Gastroesophageal sphincter (tissue), 4 donors: ENCODE measurements at regions not wholly inside any gene's neighbourhood (a gene's known extent, or its start where the extent isn't known, plus 50 kb on each side); places are given as distances from the start of the nearest gene placed in this dataset.
"Not testable (repeated sequence)": the region's sequence is repeated elsewhere in the genome, so short reads cannot be mapped to it uniquely, and the experiment has no call there.

Source experiments
- ATAC-seq: fragments of 150-250 bp; one replicate; pipeline ENCODE4 v1.9.1; 2016; ENCODE audit warnings: mild to moderate bottlenecking, moderate library complexity
- H3K27ac ChIP-seq, 4 donors: fragments of 200-600 bp; sonication (generic) in 3 of 4; 1 replicate in 3 of 4; 2 replicates in 1 of 4; pipeline ENCODE4 v1.5.1; 2016 to 2019
- H3K27me3 ChIP-seq: fragments of 200-600 bp; sonication (generic); one replicate; pipeline ENCODE4 v1.5.1; 2019
- H3K36me3 ChIP-seq, 2 donors: fragments of 200-600 bp; sonication (generic); one replicate each; pipeline ENCODE4 v1.5.1; 2019; ENCODE audit warnings: control low read depth in 1 of 2
- H3K4me1 ChIP-seq, 3 donors: fragments of 200-600 bp; sonication (generic); 1 replicate in 2 of 3; 2 replicates in 1 of 3; pipeline ENCODE4 v1.5.1; 2016 to 2019; ENCODE audit warnings: control low read depth in 2 of 3
- H3K4me3 ChIP-seq, 2 donors: fragments of 200-600 bp; sonication (generic); one replicate each; pipeline ENCODE4 v1.5.1; 2019; ENCODE audit warnings: mild to moderate bottlenecking in 1 of 2, moderate library complexity in 1 of 2
- H3K9me3 ChIP-seq, 3 donors: fragments of 200-600 bp; sonication (generic); one replicate each; pipeline ENCODE4 v1.5.1; 2017 to 2019; ENCODE audit warnings: control low read depth in 2 of 3
- EP300 ChIP-seq: sonication (generic); formaldehyde crosslinking; IDR thresholded peaks from one replicate; pipeline ENCODE4 v1.6.1; 2017; ENCODE audit warnings: antibody characterized with exemption, mild to moderate bottlenecking
- POLR2A ChIP-seq, 2 donors: fragments of 450-650 bp; IDR thresholded peaks; one replicate each; pipeline ENCODE4 v1.6.1; 2017; ENCODE audit warnings: antibody characterized with exemption in 2 of 2, mild to moderate bottlenecking in 2 of 2, moderate library complexity in 1 of 2
- POLR2AphosphoS5 ChIP-seq: sonication (generic); formaldehyde crosslinking; IDR thresholded peaks from one replicate; pipeline ENCODE4 v1.6.1; 2017; ENCODE audit warnings: antibody characterized with exemption
- whole genome bisulfite sequencing, 2 donors: methylation state at CpG; one replicate each; pipeline ENCODE4 v1.1.5; 2018; ENCODE audit warnings: low coverage in 1 of 2; 5-methylcytosine and 5-hydroxymethylcytosine counted together
- TF ChIP-seq, protein P1 (sequence below), 4 experiments: fragments of 200-600 bp in 2 of 4; fragments of 450-650 bp in 2 of 4; sonication (generic) in 1 of 4; IDR thresholded peaks; one replicate each; pipeline ENCODE4 v1.5.1; 2017 to 2019; ENCODE audit warnings: antibody characterized with exemption in 4 of 4, mild to moderate bottlenecking in 2 of 4, moderate library complexity in 2 of 4

DNA sequence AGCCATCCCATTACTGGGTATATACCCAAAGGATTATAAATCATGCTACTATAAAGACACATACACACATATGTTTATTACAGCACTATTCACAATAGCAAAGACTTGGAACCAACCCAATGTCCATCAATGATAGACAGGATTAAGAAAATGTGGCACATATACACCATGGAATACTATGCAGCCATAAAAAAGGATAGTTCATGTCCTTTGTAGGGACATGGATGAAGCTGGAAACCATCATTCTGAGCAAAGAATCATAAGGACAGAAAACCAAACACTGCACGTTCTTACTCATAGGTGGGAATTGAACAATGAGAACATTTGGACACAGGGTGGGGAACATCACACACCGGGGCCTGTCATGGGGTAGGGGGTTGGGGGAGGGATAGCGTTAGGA lies 60.3 kb upstream of the NMU start:
- H3K27ac ChIP-seq, H3K36me3 ChIP-seq, H3K4me1 ChIP-seq, H3K4me3 ChIP-seq, H3K27me3 ChIP-seq, ATAC-seq: not testable (repeated sequence)
- 86% methylated on average over 3 of the region's 3 CpGs; no CpG with 5 or more reads in 1 of the 2 donors for WGBS, 2 donors
- peaks cover 0 to 11% (median 0%) of the 10 kb centered on the region in 3 donors for H3K9me3 ChIP-seq

DNA sequence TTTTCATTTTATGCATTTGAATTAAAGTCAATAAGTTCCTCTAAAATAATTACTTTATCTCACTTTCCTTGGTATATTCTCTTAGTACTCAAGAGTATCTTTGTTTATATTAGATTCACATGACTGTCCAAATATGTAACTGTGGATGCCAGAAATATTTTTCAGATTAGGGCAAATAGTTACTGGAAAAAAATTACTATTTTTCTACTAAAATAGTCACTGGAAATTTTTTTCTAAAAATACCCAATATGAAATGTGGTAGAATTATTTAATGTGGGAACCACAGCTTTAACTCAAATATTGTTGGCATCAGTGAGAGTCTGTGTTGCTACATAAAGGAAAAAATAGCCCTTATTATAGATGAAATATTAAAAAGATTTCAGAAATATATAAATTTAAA lies 70.4 kb upstream of the NMU start:
- no peaks in the 10 kb centered on the region for H3K4me1 ChIP-seq
- H3K4me3 ChIP-seq, result no peak overlapping the region
- no peaks in the 10 kb centered on the region for H3K36me3 ChIP-seq
- ATAC-seq, result no peak
- TF ChIP-seq, protein P1, sequence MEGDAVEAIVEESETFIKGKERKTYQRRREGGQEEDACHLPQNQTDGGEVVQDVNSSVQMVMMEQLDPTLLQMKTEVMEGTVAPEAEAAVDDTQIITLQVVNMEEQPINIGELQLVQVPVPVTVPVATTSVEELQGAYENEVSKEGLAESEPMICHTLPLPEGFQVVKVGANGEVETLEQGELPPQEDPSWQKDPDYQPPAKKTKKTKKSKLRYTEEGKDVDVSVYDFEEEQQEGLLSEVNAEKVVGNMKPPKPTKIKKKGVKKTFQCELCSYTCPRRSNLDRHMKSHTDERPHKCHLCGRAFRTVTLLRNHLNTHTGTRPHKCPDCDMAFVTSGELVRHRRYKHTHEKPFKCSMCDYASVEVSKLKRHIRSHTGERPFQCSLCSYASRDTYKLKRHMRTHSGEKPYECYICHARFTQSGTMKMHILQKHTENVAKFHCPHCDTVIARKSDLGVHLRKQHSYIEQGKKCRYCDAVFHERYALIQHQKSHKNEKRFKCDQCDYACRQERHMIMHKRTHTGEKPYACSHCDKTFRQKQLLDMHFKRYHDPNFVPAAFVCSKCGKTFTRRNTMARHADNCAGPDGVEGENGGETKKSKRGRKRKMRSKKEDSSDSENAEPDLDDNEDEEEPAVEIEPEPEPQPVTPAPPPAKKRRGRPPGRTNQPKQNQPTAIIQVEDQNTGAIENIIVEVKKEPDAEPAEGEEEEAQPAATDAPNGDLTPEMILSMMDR (IDR thresholded peaks at IDR 0.05), result no peak
- TF ChIP-seq EP300 (no peak), POLR2A (IDR thresholded peaks at IDR 0.05) (no peak), POLR2AphosphoS5 (no peak)
- H3K9me3 ChIP-seq, result no peaks in the 10 kb centered on the region
- no peaks in the 10 kb centered on the region for H3K27me3 ChIP-seq
- no peak overlapping the region for H3K27ac ChIP-seq

DNA sequence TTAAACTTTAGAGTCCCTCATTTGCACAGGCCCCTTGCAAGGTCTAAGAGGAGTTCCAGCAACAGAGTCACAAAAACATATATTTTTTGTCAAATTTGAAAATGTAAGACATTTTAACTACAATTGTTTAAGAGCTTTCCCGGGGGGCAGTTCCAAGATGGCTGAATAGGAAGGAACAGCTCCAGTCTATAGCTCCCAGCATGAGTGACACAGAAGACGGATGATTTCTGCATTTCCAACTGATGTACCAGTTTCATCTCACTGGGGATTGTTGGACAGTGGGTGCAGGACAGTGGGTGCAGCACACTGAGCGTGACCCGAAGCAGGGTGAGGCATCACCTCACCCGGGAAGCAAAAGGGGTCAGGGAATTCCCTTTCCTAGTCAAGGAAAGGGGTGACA lies 71.4 kb upstream of the NMU start:
- Histone ChIP-seq H3K9me3 (no peaks in the 10 kb centered on the region), H3K27me3 (no peaks in the 10 kb centered on the region), H3K4me1 (no peaks in the 10 kb centered on the region), H3K27ac (no peak overlapping the region), H3K36me3 (no peaks in the 10 kb centered on the region), H3K4me3 (no peak overlapping the region)
- no peak for ATAC-seq
- 78 to 92% methylated on average over 2 to 5 of the region's 5 CpGs for WGBS, 2 donors
- TF ChIP-seq EP300 (no peak), POLR2AphosphoS5 (no peak), POLR2A (IDR thresholded peaks at IDR 0.05) (no peak)
- TF ChIP-seq, protein P1 (IDR thresholded peaks at IDR 0.05), result no peak

DNA sequence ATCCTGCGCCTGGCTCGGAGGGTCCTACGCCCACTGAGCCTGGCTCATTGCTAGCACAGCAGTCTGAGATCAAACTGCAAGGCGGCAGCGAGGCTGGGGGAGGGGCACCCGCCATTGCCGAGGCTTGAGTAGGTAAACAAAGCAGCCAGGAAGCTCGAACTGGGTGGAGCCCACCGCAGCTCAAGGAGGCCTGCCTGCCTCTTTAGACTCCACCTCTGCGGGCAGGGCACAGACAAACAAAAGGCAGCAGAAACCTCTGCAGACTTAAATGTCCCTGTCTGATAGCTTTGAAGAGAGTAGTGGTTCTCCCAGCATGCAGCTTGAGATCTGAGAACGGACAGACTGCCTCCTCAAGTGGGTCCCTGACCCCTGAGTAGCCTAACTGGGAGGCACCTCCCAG lies 71.9 kb upstream of the NMU start:
- no CpG with 5 or more reads among the region's 11 CpGs for WGBS, 2 donors
- H3K27me3 ChIP-seq, H3K4me1 ChIP-seq, H3K27ac ChIP-seq, ATAC-seq, H3K4me3 ChIP-seq, H3K36me3 ChIP-seq, H3K9me3 ChIP-seq: not testable (repeated sequence)

DNA sequence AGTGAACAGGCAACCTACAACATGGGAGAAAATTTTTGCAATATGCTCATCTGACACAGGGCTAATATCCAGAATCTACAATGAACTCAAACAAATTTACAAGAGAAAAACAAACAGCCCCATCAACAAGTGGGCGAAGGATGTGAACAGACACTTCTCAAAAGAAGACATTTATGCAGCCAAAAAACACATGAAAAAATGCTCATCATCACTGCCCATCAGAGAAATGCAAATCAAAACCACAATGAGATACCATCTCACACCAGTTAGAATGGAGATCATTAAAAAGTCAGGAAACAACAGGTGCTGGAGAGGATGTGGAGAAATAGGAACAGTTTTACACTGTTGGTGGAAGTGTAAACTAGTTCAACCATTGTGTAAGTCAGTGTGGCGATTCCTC lies 76.7 kb upstream of the NMU start:
- ATAC-seq, H3K9me3 ChIP-seq, H3K4me3 ChIP-seq, H3K27ac ChIP-seq, H3K36me3 ChIP-seq, H3K27me3 ChIP-seq, H3K4me1 ChIP-seq: not testable (repeated sequence)
- WGBS, 2 donors, result 88 to 95% methylated on average over 2 of the region's 2 CpGs

DNA sequence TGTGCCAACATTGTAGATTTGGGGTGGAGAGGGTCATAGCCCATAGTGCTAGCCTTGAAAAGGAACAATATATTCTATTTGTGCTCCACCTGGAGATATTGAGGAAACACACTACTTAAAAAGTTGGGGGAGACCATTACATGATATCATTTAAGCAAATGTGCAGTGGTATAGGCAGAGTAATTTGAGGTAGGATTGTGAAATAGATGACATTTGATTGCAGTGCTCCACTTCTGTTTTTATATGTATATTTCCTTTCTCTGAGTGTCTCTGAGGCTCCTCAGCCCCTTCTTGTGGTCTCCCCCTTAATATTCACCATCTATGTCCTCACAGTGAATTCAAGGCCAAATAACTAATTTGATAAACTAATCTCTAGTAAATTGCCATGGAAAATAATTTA lies 85.6 kb upstream of the NMU start:
- no peak for ATAC-seq
- no peaks in the 10 kb centered on the region for H3K36me3 ChIP-seq
- peaks cover 0 to 3% (median 0%) of the 10 kb centered on the region in 3 donors for H3K9me3 ChIP-seq
- no peak overlapping the region for H3K27ac ChIP-seq
- no peak overlapping the region for H3K4me3 ChIP-seq
- no peaks in the 10 kb centered on the region for H3K27me3 ChIP-seq
- TF ChIP-seq EP300, result no peak
- no peak for TF ChIP-seq POLR2AphosphoS5
- TF ChIP-seq, protein P1 (IDR thresholded peaks at IDR 0.05), result no peak
- TF ChIP-seq POLR2A (IDR thresholded peaks at IDR 0.05), result no peak
- H3K4me1 ChIP-seq, result no peaks in the 10 kb centered on the region

DNA sequence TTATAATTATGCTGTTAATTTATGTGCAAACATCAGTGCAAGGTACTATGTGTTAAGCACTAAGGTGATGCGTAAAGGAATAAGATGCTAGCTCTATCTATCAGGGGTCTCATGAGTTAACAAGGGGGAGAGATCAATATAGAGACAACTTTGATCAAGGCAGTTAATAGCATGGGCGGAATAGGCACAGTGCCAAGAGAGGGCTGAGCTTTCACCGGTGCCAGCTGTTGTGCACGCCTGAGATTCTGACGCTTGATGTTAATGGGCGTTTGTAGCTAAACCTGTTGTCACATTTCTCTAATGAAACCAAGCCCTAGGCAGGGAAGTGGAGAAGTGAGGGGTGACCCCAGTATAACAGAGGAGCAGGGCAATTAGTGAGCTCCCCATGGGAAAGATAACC lies 86.0 kb upstream of the NMU start:
- no peak overlapping the region for H3K4me3 ChIP-seq
- TF ChIP-seq, protein P1 (IDR thresholded peaks at IDR 0.05), result no peak
- TF ChIP-seq POLR2A (IDR thresholded peaks at IDR 0.05) (no peak), POLR2AphosphoS5 (no peak), EP300 (no peak)
- peaks cover 0 to under 1% (median 0%) of the 10 kb centered on the region in 3 donors for H3K9me3 ChIP-seq
- no peak overlapping the region for H3K27ac ChIP-seq
- no peak for ATAC-seq
- no peaks in the 10 kb centered on the region for H3K27me3 ChIP-seq
- 47 to 68% methylated on average over 5 to 6 of the region's 6 CpGs for WGBS, 2 donors
- no peaks in the 10 kb centered on the region for H3K4me1 ChIP-seq
- H3K36me3 ChIP-seq, result no peaks in the 10 kb centered on the region
